Activated effector memory CD4-positive, alpha-beta T cell treated with anti-CD3 and anti-CD28 coated beads, Interleukin-2, amount 50 U/mL, for 16 hours (primary cell): ENCODE measurements at regions not wholly inside any gene's neighbourhood (a gene's known extent, or its start where the extent isn't known, plus 50 kb on each side); places are given as distances from the start of the nearest gene placed in this dataset.

Source experiments
- DNase-seq: peaks from one replicate; pipeline ENCODE4 v3.0.0-alpha.2; 2020

GRCh38 chr2:144210076-144210475 lies 309.8 kb downstream of the ZEB2 start:
- DNase-seq, result no peak

GRCh38 chr2:144208924-144209323 lies 311.0 kb downstream of the ZEB2 start:
- no peak for DNase-seq

- DNase-seq, result no peak
Measured at GRCh38 chr2:144206019-144206418, 313.9 kb downstream of the ZEB2 start.

GRCh38 chr2:144201868-144202468 lies 318.0 kb downstream of the ZEB2 start:
- DNase-seq, result no peak

- no peak for DNase-seq
Measured at GRCh38 chr2:144201126-144201525, 318.8 kb downstream of the ZEB2 start.

- no peak for DNase-seq
Measured at GRCh38 chr2:144198116-144198515, 321.8 kb downstream of the ZEB2 start.

GRCh38 chr2:144194326-144195071 lies 325.4 kb downstream of the ZEB2 start:
- DNase-seq, result no peak

- no peak for DNase-seq
Measured at GRCh38 chr2:144190908-144191605, 328.9 kb downstream of the ZEB2 start.

- DNase-seq, result peak; percentile 88
Measured at GRCh38 chr2:144183727-144184126, 336.2 kb downstream of the ZEB2 start.

- DNase-seq, result no peak
Measured at GRCh38 chr2:144181001-144181400, 338.9 kb downstream of the ZEB2 start.

- DNase-seq, result no peak
Measured at GRCh38 chr2:144180131-144180530, 339.8 kb downstream of the ZEB2 start.

- no peak for DNase-seq
Measured at GRCh38 chr2:144170179-144170578, 349.7 kb downstream of the ZEB2 start.

GRCh38 chr2:144166743-144167142 lies 353.2 kb downstream of the ZEB2 start:
- DNase-seq, result no peak

- DNase-seq, result no peak
Measured at GRCh38 chr2:144165599-144166250, 354.2 kb downstream of the ZEB2 start.

- DNase-seq, result no peak
Measured at GRCh38 chr2:144163592-144163991, 356.3 kb downstream of the ZEB2 start.

GRCh38 chr2:144162652-144163051 lies 357.3 kb downstream of the ZEB2 start:
- peak; percentile 70 for DNase-seq

- no peak for DNase-seq
Measured at GRCh38 chr2:144161061-144161460, 358.9 kb downstream of the ZEB2 start.

GRCh38 chr2:144159240-144159639 lies 360.7 kb downstream of the ZEB2 start:
- DNase-seq, result no peak

GRCh38 chr2:144158096-144158495 lies 361.8 kb downstream of the ZEB2 start:
- no peak for DNase-seq

GRCh38 chr2:144156736-144157640 lies 362.9 kb downstream of the ZEB2 start:
- no peak for DNase-seq

- DNase-seq, result no peak
Measured at GRCh38 chr2:144154205-144154604, 365.7 kb downstream of the ZEB2 start.

GRCh38 chr2:144152817-144153271 lies 367.1 kb downstream of the ZEB2 start:
- no peak for DNase-seq
